Spleen (tissue), 11 donors: ENCODE measurements at regions not wholly inside any gene's neighbourhood (a gene's known extent, or its start where the extent isn't known, plus 50 kb on each side); places are given as distances from the start of the nearest gene placed in this dataset.

Experiments
- DNase-seq: peaks from one replicate; pipeline ENCODE4 v3.0.0-alpha.2; 2020
- H3K27ac ChIP-seq, 8 donors: fragments of 200-600 bp; sonication (generic) in 7 of 8; 1 replicate in 4 of 8; 2 replicates in 4 of 8; pipeline versions ENCODE4 v1.5.0 to v1.8.0; 2016 to 2021; ENCODE audit warnings: inconsistent platforms in 4 of 8, mild to moderate bottlenecking in 4 of 8, moderate library complexity in 1 of 8
- H3K27me3 ChIP-seq, 7 donors: fragments of 200-600 bp; sonication (generic) in 6 of 7; replicated peaks in 1 of 7; 1 replicate in 4 of 7; 2 replicates in 3 of 7; pipeline versions ENCODE4 v1.5.0 to v1.8.0; 2016 to 2021; ENCODE audit warnings: inconsistent platforms in 3 of 7, mild to moderate bottlenecking in 1 of 7
- H3K36me3 ChIP-seq, 6 donors: fragments of 200-600 bp; sonication (generic) in 5 of 6; 1 replicate in 4 of 6; 2 replicates in 2 of 6; pipeline versions ENCODE4 v1.5.0 to v1.8.0; 2016 to 2021; ENCODE audit warnings: inconsistent platforms in 2 of 6
- H3K4me1 ChIP-seq, 6 donors: fragments of 200-600 bp; sonication (generic) in 5 of 6; 1 replicate in 3 of 6; 2 replicates in 3 of 6; pipeline versions ENCODE4 v1.5.0 to v1.8.0; 2016 to 2021; ENCODE audit warnings: inconsistent platforms in 3 of 6
- H3K4me3 ChIP-seq, 8 donors: fragments of 200-600 bp; sonication (generic) in 7 of 8; 1 replicate in 4 of 8; 2 replicates in 4 of 8; pipeline versions ENCODE4 v1.5.0 to v1.8.0; 2016 to 2021; ENCODE audit warnings: inconsistent platforms in 4 of 8, mild to moderate bottlenecking in 4 of 8, moderate library complexity in 2 of 8
- H3K9me3 ChIP-seq, 8 donors: fragments of 200-600 bp; sonication (generic) in 7 of 8; 1 replicate in 4 of 8; 2 replicates in 4 of 8; pipeline versions ENCODE4 v1.5.0 to v1.8.0; 2016 to 2021; ENCODE audit warnings: inconsistent platforms in 4 of 8
- POLR2A ChIP-seq, 3 donors: fragments of 450-650 bp; IDR thresholded peaks; one replicate each; pipeline ENCODE4 v1.5.1; 2017; ENCODE audit warnings: antibody characterized with exemption in 3 of 3, mild to moderate bottlenecking in 1 of 3
- POLR2AphosphoS5 ChIP-seq, 3 donors: sonication (generic); formaldehyde crosslinking; IDR thresholded peaks; one replicate each; pipeline ENCODE4 v1.5.1; 2017; ENCODE audit warnings: antibody characterized with exemption in 3 of 3
- WGBS, 5 donors: extraction: QIAGEN DNeasy Blood & Tissue Kit in 3 of 5; methylation state at CpG; one replicate each; pipeline versions ENCODE4 v1.1.5 to v1.1.7; 2013 to 2018; 5-methylcytosine and 5-hydroxymethylcytosine counted together
- intact Hi-C: fragments of 100-400 bp; cut with DNase I; formaldehyde crosslinking; loops from one replicate; pipeline ENCODE4 v1.15.0; 2023; ENCODE audit warnings: low total_unique reads
- TF ChIP-seq, protein P1 (sequence below), 11 experiments: fragments of 200-600 bp in 7 of 11; fragments of 450-650 bp in 4 of 11; sonication (generic) in 4 of 11; IDR thresholded peaks in 8 of 11; conservative IDR thresholded peaks in 3 of 11; 1 replicate in 7 of 11; 2 replicates in 4 of 11; pipeline versions ENCODE4 v1.4.0 to v1.8.0; 2016 to 2021; ENCODE audit warnings: antibody characterized with exemption in 11 of 11, inconsistent platforms in 4 of 11, mild to moderate bottlenecking in 1 of 11
- donor health status: healthy with polysubstance abuse.
- donor health status: DM: no; HTN: no; CAD: no; lungs with moderate emphysema.
- donor health status: DM: no; HTN: no; CAD: no.
- donor health status: Bipolar disorder and iron deficiency.
- donor health status: healthy.
- donor health status: DM: no; HTN: no; CAD: no.
- donor health status: DM: yes; HTN: yes; CAD: no.

DNA sequence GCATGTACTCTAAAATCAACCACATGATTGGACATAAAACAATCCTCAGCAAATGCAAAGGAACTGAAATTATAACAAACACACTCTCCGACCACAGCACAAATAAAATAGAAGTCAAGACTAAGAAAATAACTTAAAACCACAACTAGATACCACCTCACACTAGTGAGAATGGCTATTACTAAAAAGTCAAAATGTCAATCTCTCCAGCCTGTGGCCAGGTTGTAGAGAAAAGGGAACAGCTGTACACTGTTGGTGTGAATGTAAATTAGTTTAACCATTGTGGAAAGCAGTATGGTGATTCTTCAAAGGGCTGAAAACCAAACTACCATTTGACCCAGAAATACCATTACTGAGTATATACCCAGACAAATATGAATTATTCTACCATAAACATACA lies 1025.7 kb upstream of the TENM4 start:
- 79 to 96% (median 87%) methylated on average over 1 of the region's 1 CpG for WGBS, 5 donors
- intact Hi-C loops: no loop called here
- Histone ChIP-seq H3K9me3 (peaks cover 0 to 29% (median 0%) of the 10 kb centered on the region in 8 donors), H3K27me3 (no peaks in the 10 kb centered on the region), H3K4me1 (no peaks in the 10 kb centered on the region), H3K4me3 (no peak overlapping the region), H3K27ac (no peak overlapping the region), H3K36me3 (no peaks in the 10 kb centered on the region)
- no peak for TF ChIP-seq POLR2A (IDR thresholded peaks at IDR 0.05)
- TF ChIP-seq POLR2AphosphoS5 (IDR thresholded peaks at IDR 0.05): no peak
- TF ChIP-seq, protein P1, sequence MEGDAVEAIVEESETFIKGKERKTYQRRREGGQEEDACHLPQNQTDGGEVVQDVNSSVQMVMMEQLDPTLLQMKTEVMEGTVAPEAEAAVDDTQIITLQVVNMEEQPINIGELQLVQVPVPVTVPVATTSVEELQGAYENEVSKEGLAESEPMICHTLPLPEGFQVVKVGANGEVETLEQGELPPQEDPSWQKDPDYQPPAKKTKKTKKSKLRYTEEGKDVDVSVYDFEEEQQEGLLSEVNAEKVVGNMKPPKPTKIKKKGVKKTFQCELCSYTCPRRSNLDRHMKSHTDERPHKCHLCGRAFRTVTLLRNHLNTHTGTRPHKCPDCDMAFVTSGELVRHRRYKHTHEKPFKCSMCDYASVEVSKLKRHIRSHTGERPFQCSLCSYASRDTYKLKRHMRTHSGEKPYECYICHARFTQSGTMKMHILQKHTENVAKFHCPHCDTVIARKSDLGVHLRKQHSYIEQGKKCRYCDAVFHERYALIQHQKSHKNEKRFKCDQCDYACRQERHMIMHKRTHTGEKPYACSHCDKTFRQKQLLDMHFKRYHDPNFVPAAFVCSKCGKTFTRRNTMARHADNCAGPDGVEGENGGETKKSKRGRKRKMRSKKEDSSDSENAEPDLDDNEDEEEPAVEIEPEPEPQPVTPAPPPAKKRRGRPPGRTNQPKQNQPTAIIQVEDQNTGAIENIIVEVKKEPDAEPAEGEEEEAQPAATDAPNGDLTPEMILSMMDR (IDR thresholded peaks at IDR 0.05 in 8 of 11, conservative IDR thresholded peaks at IDR 0.05 in 3 of 11): no peak
- no peak for DNase-seq

DNA sequence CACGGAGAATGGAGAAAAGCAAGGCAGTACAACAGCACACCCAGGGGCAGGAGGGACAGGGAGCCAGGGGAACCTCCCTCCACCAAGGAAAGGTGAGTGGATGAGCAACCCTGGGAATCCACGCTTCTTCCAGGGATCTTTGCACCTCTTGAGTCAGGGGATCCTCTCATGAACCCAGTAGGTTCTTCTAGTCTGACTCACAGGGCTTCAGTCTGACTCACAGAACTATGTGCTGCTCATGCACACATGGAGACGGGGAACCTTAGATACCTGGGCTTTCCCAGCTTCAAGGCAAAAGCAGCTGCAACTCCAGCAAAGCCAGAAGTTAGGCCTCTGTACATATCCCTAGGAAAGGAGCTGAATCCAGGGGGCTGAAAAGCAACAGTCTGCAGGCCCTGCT lies 1021.4 kb upstream of the TENM4 start:
- TF ChIP-seq POLR2A (IDR thresholded peaks at IDR 0.05) (no peak), POLR2AphosphoS5 (IDR thresholded peaks at IDR 0.05) (no peak)
- TF ChIP-seq, protein P1 (IDR thresholded peaks at IDR 0.05 in 8 of 11, conservative IDR thresholded peaks at IDR 0.05 in 3 of 11): no peak
- DNase-seq: no peak
- H3K9me3 ChIP-seq: peaks cover 0 to 29% (median 0%) of the 10 kb centered on the region in 8 donors
- H3K27ac ChIP-seq: no peak overlapping the region
- WGBS, 5 donors: 77 to 85% (median 83%) methylated on average over 3 of the region's 3 CpGs
- H3K27me3 ChIP-seq: no peaks in the 10 kb centered on the region
- intact Hi-C loops: no loop called here
- no peak overlapping the region for H3K4me3 ChIP-seq
- no peaks in the 10 kb centered on the region for H3K36me3 ChIP-seq
- H3K4me1 ChIP-seq: no peaks in the 10 kb centered on the region

DNA sequence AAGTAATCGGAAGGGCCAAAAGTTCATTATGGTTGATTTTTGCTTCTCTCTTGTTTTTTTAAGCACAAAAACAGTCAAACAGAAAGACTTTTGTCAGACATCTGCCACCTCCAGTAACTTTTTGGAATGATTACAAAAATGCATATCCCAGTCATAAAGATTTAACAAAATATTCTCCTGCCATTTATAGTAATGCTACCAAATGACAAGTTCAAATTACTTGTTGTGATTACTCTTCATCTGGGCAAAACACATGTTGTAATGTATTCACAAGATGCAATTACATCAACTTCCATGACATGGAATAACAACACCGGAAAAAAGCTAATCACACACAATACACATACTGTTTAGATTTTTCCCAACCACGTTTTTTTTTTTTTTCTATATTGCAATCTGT lies 1017.5 kb upstream of the TENM4 start:
- peaks cover 0 to 8% (median 0%) of the 10 kb centered on the region in 8 donors for H3K9me3 ChIP-seq
- TF ChIP-seq, protein P1 (IDR thresholded peaks at IDR 0.05 in 8 of 11, conservative IDR thresholded peaks at IDR 0.05 in 3 of 11): no peak
- TF ChIP-seq POLR2AphosphoS5 (IDR thresholded peaks at IDR 0.05) (no peak), POLR2A (IDR thresholded peaks at IDR 0.05) (no peak)
- no peak overlapping the region for H3K27ac ChIP-seq
- 65 to 81% (median 77%) methylated on average over 3 of the region's 3 CpGs for WGBS, 5 donors
- no peak for DNase-seq
- H3K4me1 ChIP-seq: no peaks in the 10 kb centered on the region
- no peaks in the 10 kb centered on the region for H3K36me3 ChIP-seq
- H3K4me3 ChIP-seq: no peak overlapping the region
- intact Hi-C loops: no loop called here
- H3K27me3 ChIP-seq: no peaks in the 10 kb centered on the region

DNA sequence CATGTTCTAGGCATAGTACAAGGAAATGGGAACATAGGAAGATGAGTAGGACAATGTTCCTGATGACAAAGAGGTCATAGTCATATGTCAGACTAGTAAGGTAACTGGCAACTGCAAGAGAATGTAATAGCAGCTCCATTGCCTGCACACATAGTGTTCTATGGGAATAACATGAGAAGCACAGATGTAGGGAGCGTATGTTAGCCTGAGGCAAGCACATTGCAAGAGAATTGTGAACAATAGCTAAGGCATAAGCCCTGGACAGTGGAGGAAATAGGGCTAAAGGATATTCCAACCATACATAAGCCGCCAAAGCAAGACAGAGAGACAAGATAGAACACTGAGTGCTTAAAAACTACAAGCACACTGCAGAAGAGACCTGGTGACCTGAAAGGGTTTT lies 1017.0 kb upstream of the TENM4 start:
- Histone ChIP-seq H3K27ac (no peak overlapping the region), H3K36me3 (no peaks in the 10 kb centered on the region), H3K9me3 (peaks cover 0 to 4% (median 0%) of the 10 kb centered on the region in 8 donors), H3K4me1 (no peaks in the 10 kb centered on the region), H3K4me3 (no peak overlapping the region), H3K27me3 (no peaks in the 10 kb centered on the region)
- intact Hi-C loops: no loop called here
- no peak for TF ChIP-seq POLR2AphosphoS5 (IDR thresholded peaks at IDR 0.05)
- no peak for TF ChIP-seq POLR2A (IDR thresholded peaks at IDR 0.05)
- TF ChIP-seq, protein P1 (IDR thresholded peaks at IDR 0.05 in 8 of 11, conservative IDR thresholded peaks at IDR 0.05 in 3 of 11): no peak
- DNase-seq: no peak
- WGBS, 5 donors: 80 to 92% (median 88%) methylated on average over 2 of the region's 2 CpGs
